ENCODE measurements at regions not wholly inside any gene's neighbourhood (a gene's known extent, or its start where the extent isn't known, plus 50 kb on each side); places are given as distances from the start of the nearest gene placed in this dataset.
"Not testable (repeated sequence)": the region's sequence is repeated elsewhere in the genome, so short reads cannot be mapped to it uniquely, and the experiment has no call there.

DNA sequence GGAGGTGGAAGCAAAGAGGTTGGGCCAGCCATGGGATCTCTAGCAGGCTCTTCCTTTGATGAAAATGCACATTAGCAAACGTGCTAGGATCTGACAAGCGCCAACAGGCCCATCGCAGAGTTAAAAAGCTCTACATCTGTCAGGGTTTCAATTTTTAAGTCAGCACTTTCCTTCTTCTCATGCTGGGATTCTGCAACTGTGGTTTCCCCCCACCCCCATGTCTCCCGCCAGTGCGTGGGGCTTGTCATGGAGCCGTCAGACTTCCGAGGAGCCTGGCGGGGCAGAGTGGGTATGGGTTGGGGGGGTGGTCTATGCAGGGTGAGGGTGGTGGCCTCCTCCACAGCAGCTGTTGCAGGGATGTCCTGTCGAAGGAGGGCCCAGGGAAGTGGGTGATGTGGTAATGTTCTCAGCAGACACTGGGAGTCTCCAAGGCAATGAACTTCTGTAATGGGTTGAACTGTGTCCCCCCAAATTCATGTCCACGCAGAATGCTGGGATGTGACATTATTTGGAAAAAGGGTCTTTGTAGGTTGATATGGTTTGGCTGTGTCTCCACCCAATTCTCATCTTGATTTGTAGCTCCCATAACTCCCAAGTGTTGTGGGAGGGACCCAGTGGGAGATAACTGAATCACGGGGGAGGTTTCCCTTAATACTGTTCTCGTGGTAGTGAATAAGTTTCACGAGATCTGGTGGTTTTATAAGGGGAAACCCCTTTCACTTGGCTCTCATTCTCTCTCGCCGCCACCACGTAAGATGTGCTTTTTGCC lies 115.2 kb upstream of the MAP1LC3B2 start:
- 52% methylated on average over 16 of the region's 16 CpGs for WGBS, 2 donors
- intact Hi-C loops (cut with DNase I; ENCODE audit: low total_unique reads): no loop called here
- no peak for DNase-seq (ENCODE audit: low spot score in 2 of 2)
- TF ChIP-seq POLR2A (IDR thresholded peaks at IDR 0.05): no peak
- TF ChIP-seq, protein P1, sequence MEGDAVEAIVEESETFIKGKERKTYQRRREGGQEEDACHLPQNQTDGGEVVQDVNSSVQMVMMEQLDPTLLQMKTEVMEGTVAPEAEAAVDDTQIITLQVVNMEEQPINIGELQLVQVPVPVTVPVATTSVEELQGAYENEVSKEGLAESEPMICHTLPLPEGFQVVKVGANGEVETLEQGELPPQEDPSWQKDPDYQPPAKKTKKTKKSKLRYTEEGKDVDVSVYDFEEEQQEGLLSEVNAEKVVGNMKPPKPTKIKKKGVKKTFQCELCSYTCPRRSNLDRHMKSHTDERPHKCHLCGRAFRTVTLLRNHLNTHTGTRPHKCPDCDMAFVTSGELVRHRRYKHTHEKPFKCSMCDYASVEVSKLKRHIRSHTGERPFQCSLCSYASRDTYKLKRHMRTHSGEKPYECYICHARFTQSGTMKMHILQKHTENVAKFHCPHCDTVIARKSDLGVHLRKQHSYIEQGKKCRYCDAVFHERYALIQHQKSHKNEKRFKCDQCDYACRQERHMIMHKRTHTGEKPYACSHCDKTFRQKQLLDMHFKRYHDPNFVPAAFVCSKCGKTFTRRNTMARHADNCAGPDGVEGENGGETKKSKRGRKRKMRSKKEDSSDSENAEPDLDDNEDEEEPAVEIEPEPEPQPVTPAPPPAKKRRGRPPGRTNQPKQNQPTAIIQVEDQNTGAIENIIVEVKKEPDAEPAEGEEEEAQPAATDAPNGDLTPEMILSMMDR (IDR thresholded peaks at IDR 0.05): no peak
- H3K4me3 ChIP-seq (ENCODE audit: low read depth, poor library complexity, severe bottlenecking): no peak overlapping the region

DNA sequence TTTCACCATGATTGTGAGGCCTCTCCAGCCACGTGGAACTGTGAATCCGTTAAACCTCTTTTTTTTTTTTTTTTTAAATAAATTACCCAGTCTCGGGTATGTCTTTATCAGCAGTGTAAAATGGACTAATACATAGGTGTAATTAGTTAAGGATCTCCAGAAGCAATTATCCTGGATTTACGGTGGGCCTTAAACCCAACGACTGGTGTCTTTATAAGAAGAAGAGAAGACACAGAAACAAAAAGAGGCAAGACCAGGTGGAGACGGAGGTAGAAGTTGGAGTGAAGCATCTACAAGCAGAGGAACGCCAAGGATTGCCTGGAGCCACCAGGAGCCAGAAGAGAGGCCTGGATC lies 114.6 kb upstream of the MAP1LC3B2 start:
- no peak for DNase-seq (ENCODE audit: low spot score in 2 of 2)
- 69 to 72% methylated on average over 7 of the region's 7 CpGs for WGBS, 2 donors
- TF ChIP-seq, protein P1 (IDR thresholded peaks at IDR 0.05): no peak
- TF ChIP-seq POLR2A (IDR thresholded peaks at IDR 0.05): no peak
- intact Hi-C loops (cut with DNase I; ENCODE audit: low total_unique reads): no loop called here
- H3K4me3 ChIP-seq (ENCODE audit: low read depth, poor library complexity, severe bottlenecking): no peak overlapping the region

DNA sequence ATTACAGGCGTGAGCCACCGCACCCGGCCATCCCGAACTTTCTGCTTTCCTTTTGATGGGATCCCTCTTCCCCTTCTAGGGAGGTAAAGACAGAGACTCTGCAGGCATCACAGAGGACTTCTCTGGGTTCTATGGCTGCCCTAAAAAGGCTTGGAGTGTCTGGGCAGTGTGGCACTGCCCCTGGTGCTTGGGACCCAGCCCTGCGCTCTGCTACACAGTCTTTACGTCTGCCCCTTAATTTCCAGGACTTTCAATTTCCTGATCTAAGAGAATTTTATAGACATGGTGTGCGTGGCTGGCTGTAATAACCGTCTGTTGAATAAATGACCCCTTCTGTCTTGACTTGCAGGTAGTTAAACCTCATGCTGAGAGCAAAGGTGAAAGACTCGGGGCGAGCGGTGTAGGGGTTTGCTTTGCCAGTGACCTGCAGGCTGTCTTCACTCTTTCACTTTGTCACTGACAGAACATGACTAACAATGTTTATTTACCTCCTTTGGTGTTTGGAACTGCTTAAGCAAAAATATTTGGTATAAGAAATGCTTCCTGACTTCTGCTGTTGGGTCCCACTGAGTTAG lies 110.9 kb upstream of the MAP1LC3B2 start:
- 94% methylated on average over 11 of the region's 11 CpGs for WGBS, 2 donors
- no peak overlapping the region for H3K4me3 ChIP-seq (ENCODE audit: low read depth, poor library complexity, severe bottlenecking)
- TF ChIP-seq, protein P1 (IDR thresholded peaks at IDR 0.05): no peak
- TF ChIP-seq POLR2A (IDR thresholded peaks at IDR 0.05): no peak
- intact Hi-C loops (cut with DNase I; ENCODE audit: low total_unique reads): no loop called here
- no peak for DNase-seq (ENCODE audit: low spot score in 2 of 2)

DNA sequence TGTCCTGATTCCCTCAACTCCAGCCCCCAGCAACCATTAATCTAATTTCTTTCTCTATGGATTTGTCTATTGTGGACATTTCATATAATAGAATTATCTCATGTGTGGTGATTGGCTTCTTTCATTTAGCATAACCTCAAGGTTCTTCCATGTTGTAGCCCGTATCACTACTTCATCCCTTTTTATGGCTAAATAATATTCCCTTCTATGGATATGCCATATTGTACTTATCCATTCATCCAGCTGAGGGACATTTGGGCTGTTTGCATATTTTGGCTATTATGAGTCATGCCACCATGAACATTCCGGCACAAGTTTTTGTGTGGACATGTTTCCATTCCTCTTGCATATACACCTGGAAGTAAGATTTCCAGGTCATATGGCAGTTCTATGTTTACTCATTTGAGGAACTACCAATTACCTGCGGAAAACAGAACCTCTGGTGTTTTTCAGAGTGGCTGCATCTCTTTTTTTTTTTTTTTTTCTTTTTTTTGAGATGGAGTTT lies 108.7 kb upstream of the MAP1LC3B2 start:
- no peak for DNase-seq (ENCODE audit: low spot score in 2 of 2)
- intact Hi-C loops (cut with DNase I; ENCODE audit: low total_unique reads): no loop called here
- 67 to 85% methylated on average over 3 of the region's 3 CpGs for WGBS, 2 donors
- H3K4me3 ChIP-seq (ENCODE audit: low read depth, poor library complexity, severe bottlenecking): no peak overlapping the region
- no peak for TF ChIP-seq POLR2A (IDR thresholded peaks at IDR 0.05)
- TF ChIP-seq, protein P1 (IDR thresholded peaks at IDR 0.05): no peak

GRCh38 chr12:116452975-116453374 lies 106.2 kb upstream of the MAP1LC3B2 start:
- 89 to 90% methylated on average over 5 of the region's 5 CpGs for WGBS, 2 donors
- intact Hi-C loops (cut with DNase I; ENCODE audit: low total_unique reads); DNase-seq (ENCODE audit: low spot score in 2 of 2); H3K4me3 ChIP-seq (ENCODE audit: low read depth, poor library complexity, severe bottlenecking): not testable (repeated sequence)

DNA sequence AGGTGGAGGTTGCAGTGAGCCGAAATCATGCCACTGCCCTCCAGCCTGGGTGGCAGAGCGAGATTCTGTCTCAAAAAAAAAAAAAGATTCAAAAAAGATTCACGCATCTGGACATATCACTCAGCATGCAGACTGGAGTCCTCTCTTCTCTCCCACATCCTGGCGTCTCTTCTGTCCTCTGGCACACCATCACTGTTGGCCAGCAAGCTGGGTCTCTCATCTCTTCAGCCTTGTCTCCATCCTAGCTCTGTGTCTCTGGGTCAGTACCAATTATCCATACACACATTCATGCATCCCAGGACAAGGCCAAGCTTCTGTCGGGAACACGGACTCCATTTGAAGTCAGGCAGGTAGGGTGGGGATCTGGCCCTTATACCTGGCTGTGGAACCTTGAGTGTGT lies 105.5 kb upstream of the MAP1LC3B2 start:
- intact Hi-C loops (cut with DNase I; ENCODE audit: low total_unique reads): no loop called here
- H3K4me3 ChIP-seq (ENCODE audit: low read depth, poor library complexity, severe bottlenecking): no peak overlapping the region
- TF ChIP-seq POLR2A (IDR thresholded peaks at IDR 0.05): no peak
- TF ChIP-seq, protein P1 (IDR thresholded peaks at IDR 0.05): no peak
- DNase-seq (ENCODE audit: low spot score in 2 of 2): no peak
- 91% methylated on average over 6 of the region's 6 CpGs for WGBS, 2 donors

All from lower leg skin (tissue), 4 donors.